RWPE1 (cell line): ENCODE measurements at regions not wholly inside any gene's neighbourhood (a gene's known extent, or its start where the extent isn't known, plus 50 kb on each side); places are given as distances from the start of the nearest gene placed in this dataset.

Source experiments
- CTCF ChIA-PET: fragments of 350-600 bp; sonication (Branson Sonifier 250); formaldehyde crosslinking; extraction: SDS; loops from one replicate; lab custom pipeline; 2021; lab: Yijun Ruan, JAX
- POLR2A ChIA-PET: fragments of 400-600 bp; formaldehyde crosslinking; extraction: SDS; loops from one replicate; lab custom pipeline; 2020; ENCODE audit warnings: antibody characterized with exemption; ENCODE audit not compliant: low non-redundant PET; lab: Yijun Ruan, JAX
- DNase-seq: peaks from one replicate; pipeline ENCODE4 v3.0.0; 2012; ENCODE audit warnings: low spot score
- H3K27ac ChIP-seq: fragments of 450-650 bp; 2 replicates; pipeline ENCODE4 v1.5.1; 2017
- CTCF ChIP-seq: fragments of 450-650 bp; conservative IDR thresholded peaks from 2 replicates; pipeline ENCODE4 v1.5.1; 2017; ENCODE audit warnings: low read depth, mild to moderate bottlenecking

GRCh38 chr9:87300915-87301314 is 196.8 kb upstream of the DAPK1 start:
- no peak for DNase-seq
- H3K27ac ChIP-seq = no peak overlapping the region
- ChIA-PET POLR2A (no interaction called here), CTCF (no interaction called here)
- no peak for TF ChIP-seq CTCF

- TF ChIP-seq CTCF = no peak
- DNase-seq = no peak
- CTCF ChIA-PET = no interaction called here
- POLR2A ChIA-PET = no interaction called here
- no peak overlapping the region for H3K27ac ChIP-seq
These were observed 196.3 kb upstream of the DAPK1 start for GRCh38 chr9:87301371-87301770.

DNA sequence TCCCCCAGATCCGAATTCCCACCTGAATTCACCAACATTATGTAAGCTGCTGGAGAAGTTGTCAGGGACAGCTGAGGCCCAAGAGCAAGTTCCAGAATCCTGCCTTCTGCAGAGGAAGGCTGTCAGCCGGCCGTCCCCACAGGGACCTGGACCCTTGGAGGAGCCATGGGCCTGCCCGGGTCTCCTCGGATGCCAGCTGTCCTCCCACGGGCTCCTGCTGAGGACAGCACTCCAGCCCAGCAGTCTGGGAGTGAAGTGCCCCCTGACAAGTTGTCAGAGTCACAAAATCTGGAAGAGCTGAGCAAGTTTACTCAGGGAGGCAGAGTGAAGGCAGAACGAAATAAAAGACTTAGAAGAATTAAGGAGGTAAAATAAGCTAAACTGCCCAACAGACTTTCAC is 192.5 kb upstream of the DAPK1 start:
- POLR2A ChIA-PET = interaction anchor here (0.6 kb wide), 1 partner anchor 917 kb away, joined by 3 read pairs; no protein-coding TSS in a partner anchor
- no peak for DNase-seq
- no peak for TF ChIP-seq CTCF
- no peak overlapping the region for H3K27ac ChIP-seq
- CTCF ChIA-PET = interaction anchor here (0.7 to 1.4 kb wide), 2 partner anchors 16 to 346 kb away, joined by 3 read pairs; no protein-coding TSS in a partner anchor

- no peak overlapping the region for H3K27ac ChIP-seq
- DNase-seq = no peak
- CTCF ChIA-PET = no interaction called here
- POLR2A ChIA-PET = interaction anchor here (0.5 kb wide), 1 partner anchor 1045 kb away, joined by 4 read pairs; no protein-coding TSS in a partner anchor
- no peak for TF ChIP-seq CTCF
These were observed 191.7 kb upstream of the DAPK1 start for GRCh38 chr9:87306006-87306405.

- H3K27ac ChIP-seq = no peak overlapping the region
- ChIA-PET POLR2A (no interaction called here), CTCF (interaction anchor here (0.6 kb wide), 2 partner anchors 89 to 276 kb away, joined by 3 to 4 read pairs; no protein-coding TSS in a partner anchor)
- no peak for TF ChIP-seq CTCF
- no peak for DNase-seq
These were observed 189.8 kb upstream of the DAPK1 start for GRCh38 chr9:87307848-87308247.

DNA sequence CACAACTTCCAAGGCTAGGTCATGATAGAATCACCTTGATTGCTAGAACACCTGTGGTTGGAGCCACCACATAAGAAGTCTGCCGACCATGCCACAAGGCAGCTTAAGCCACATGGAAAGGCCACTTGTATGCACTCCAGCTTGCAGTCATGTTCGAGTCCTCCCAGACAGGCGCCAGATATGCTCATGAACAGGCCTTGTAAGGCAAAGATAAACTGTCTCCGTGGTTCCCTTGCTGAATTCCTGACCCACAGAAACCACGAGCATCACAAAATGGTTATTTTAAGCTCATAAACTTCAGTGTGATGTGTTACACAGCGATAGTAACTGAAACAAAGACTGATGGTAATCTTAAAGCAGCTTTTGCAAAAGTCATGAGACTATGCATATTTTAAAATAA is 188.4 kb upstream of the DAPK1 start:
- POLR2A ChIA-PET = no interaction called here
- TF ChIP-seq CTCF = no peak
- no peak overlapping the region for H3K27ac ChIP-seq
- CTCF ChIA-PET = interaction anchor here (0.7 kb wide), 1 partner anchor 948 kb away, joined by 6 read pairs; no protein-coding TSS in a partner anchor
- no peak for DNase-seq
